PC-3 (cell line): ENCODE measurements at regions not wholly inside any gene's neighbourhood (a gene's known extent, or its start where the extent isn't known, plus 50 kb on each side); places are given as distances from the start of the nearest gene placed in this dataset.

Experiments used
- CTCF ChIP-seq: fragments of 300-600 bp; sonication (generic); conservative IDR thresholded peaks from 2 replicates; pipeline ENCODE4 v1.5.1; 2017; ENCODE audit warnings: antibody characterized with exemption, low read depth, mild to moderate bottlenecking, low read length
- EZH2 ChIP-seq: fragments of 300-600 bp; sonication (generic); IDR thresholded peaks from one replicate; pipeline ENCODE4 v1.6.1; 2017; ENCODE audit warnings: antibody characterized with exemption, mild to moderate bottlenecking, low read length; ENCODE audit not compliant: unreplicated experiment
- EZH2phosphoT487 ChIP-seq: fragments of 300-600 bp; sonication (generic); IDR thresholded peaks from 2 replicates; pipeline ENCODE4 v1.6.1; 2018; ENCODE audit warnings: mild to moderate bottlenecking, antibody characterized with exemption, low read length, borderline replicate concordance

GRCh38 chr2:8094526-8094925 lies 587.3 kb upstream of the ID2 start:
- no peak for TF ChIP-seq EZH2
- TF ChIP-seq CTCF, result no peak
- no peak for TF ChIP-seq EZH2phosphoT487
